HG03565 (cell line): ENCODE measurements at regions not wholly inside any gene's neighbourhood (a gene's known extent, or its start where the extent isn't known, plus 50 kb on each side); places are given as distances from the start of the nearest gene placed in this dataset.
"Not testable (repeated sequence)": the region's sequence is repeated elsewhere in the genome, so short reads cannot be mapped to it uniquely, and the experiment has no call there.

Experiments
- ATAC-seq: cut with Tn5 transposase; IDR thresholded peaks from one replicate; pipeline ENCODE4 v1.9.1; 2021; ENCODE audit warnings: mild to moderate bottlenecking, moderate library complexity; ENCODE audit not compliant: unreplicated experiment

- ATAC-seq = not testable (repeated sequence)
Measured at GRCh38 chr20:19921829-19922228, 95.3 kb upstream of the NAA20 start.

- ATAC-seq = no peak
Measured at GRCh38 chr20:19922716-19923115, 94.4 kb upstream of the NAA20 start.

- no peak for ATAC-seq
Measured at GRCh38 chr20:19923762-19924161, 93.4 kb upstream of the NAA20 start.

- no peak for ATAC-seq
Measured at GRCh38 chr20:19924255-19924654, 92.9 kb upstream of the NAA20 start.

GRCh38 chr20:19926591-19926990 is 90.6 kb upstream of the NAA20 start:
- ATAC-seq = no peak

GRCh38 chr20:19928328-19929011 is 88.7 kb upstream of the NAA20 start:
- no peak for ATAC-seq

- no peak for ATAC-seq
Measured at GRCh38 chr20:19929012-19929360, 88.2 kb upstream of the NAA20 start.

GRCh38 chr20:19929481-19930145 is 87.5 kb upstream of the NAA20 start:
- ATAC-seq = no peak

GRCh38 chr20:19930426-19930825 is 86.7 kb upstream of the NAA20 start:
- no peak for ATAC-seq

- no peak for ATAC-seq
Measured at GRCh38 chr20:19932170-19932667, 84.9 kb upstream of the NAA20 start.

GRCh38 chr20:19934792-19935491 is 82.2 kb upstream of the NAA20 start:
- no peak for ATAC-seq

- no peak for ATAC-seq
Measured at GRCh38 chr20:19935842-19936241, 81.3 kb upstream of the NAA20 start.

GRCh38 chr20:19936466-19937200 is 80.5 kb upstream of the NAA20 start:
- ATAC-seq = no peak

- peak; percentile 15 for ATAC-seq
Measured at GRCh38 chr20:19937218-19937617, 79.9 kb upstream of the NAA20 start.

- peak; percentile 73 for ATAC-seq
Measured at GRCh38 chr20:19937651-19938420, 79.3 kb upstream of the NAA20 start.

GRCh38 chr20:19938421-19939090 is 78.6 kb upstream of the NAA20 start:
- no peak for ATAC-seq

- no peak for ATAC-seq
Measured at GRCh38 chr20:19940988-19941460, 76.1 kb upstream of the NAA20 start.

GRCh38 chr20:19942611-19943010 is 74.6 kb upstream of the NAA20 start:
- no peak for ATAC-seq

GRCh38 chr20:19943061-19943521 is 74.1 kb upstream of the NAA20 start:
- no peak for ATAC-seq
